Ovary (tissue), 3 donors: ENCODE measurements at regions not wholly inside any gene's neighbourhood (a gene's known extent, or its start where the extent isn't known, plus 50 kb on each side); places are given as distances from the start of the nearest gene placed in this dataset.

Experiments
- EP300 ChIP-seq: sonication (generic); formaldehyde crosslinking; IDR thresholded peaks from one replicate; pipeline ENCODE4 v1.6.1; 2017; ENCODE audit warnings: antibody characterized with exemption
- POLR2A ChIP-seq: fragments of 450-650 bp; IDR thresholded peaks from one replicate; pipeline ENCODE4 v1.6.1; 2017; ENCODE audit warnings: antibody characterized with exemption, mild to moderate bottlenecking, moderate library complexity
- TF ChIP-seq, protein P1 (sequence below), 3 donors: fragments of 450-650 bp in 2 of 3; fragments of 200-600 bp in 1 of 3; IDR thresholded peaks; one replicate each; pipeline versions ENCODE4 v1.5.1 to v1.8.0; 2016 to 2022; ENCODE audit warnings: antibody characterized with exemption in 3 of 3, mild to moderate bottlenecking in 1 of 3
- donor health status: DM: no; HTN: no; CAD: no.

DNA sequence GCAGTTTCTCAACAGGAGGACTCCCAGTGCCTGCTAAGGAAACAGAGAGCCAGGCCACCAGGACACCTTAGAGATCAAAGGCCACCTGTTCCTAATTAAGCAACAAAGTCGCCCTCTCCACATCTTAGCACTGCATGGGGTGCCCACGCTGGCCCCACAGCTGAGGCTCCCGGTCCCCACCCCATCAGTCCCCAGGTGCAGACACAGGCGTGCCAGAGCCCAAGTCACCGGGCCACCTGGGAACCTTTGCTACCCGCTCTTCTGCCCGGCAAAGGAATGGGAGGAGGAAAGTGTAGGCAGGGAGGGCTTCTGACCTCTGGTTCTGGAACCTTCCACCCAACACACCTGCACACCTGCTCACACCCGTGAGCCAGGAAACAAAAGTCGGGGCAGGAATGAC lies 85.5 kb upstream of the PRR5 start:
- TF ChIP-seq, protein P1, sequence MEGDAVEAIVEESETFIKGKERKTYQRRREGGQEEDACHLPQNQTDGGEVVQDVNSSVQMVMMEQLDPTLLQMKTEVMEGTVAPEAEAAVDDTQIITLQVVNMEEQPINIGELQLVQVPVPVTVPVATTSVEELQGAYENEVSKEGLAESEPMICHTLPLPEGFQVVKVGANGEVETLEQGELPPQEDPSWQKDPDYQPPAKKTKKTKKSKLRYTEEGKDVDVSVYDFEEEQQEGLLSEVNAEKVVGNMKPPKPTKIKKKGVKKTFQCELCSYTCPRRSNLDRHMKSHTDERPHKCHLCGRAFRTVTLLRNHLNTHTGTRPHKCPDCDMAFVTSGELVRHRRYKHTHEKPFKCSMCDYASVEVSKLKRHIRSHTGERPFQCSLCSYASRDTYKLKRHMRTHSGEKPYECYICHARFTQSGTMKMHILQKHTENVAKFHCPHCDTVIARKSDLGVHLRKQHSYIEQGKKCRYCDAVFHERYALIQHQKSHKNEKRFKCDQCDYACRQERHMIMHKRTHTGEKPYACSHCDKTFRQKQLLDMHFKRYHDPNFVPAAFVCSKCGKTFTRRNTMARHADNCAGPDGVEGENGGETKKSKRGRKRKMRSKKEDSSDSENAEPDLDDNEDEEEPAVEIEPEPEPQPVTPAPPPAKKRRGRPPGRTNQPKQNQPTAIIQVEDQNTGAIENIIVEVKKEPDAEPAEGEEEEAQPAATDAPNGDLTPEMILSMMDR (IDR thresholded peaks at IDR 0.05): no peak
- TF ChIP-seq POLR2A: no peak
- TF ChIP-seq EP300: no peak
